Immature natural killer cell (primary cell): ENCODE measurements at regions not wholly inside any gene's neighbourhood (a gene's known extent, or its start where the extent isn't known, plus 50 kb on each side); places are given as distances from the start of the nearest gene placed in this dataset.

Experiments used
- DNase-seq, 3 donors: peaks; one replicate each; pipeline ENCODE4 v3.0.0; 2022; ENCODE audit warnings: mixed read lengths in 1 of 3
- H3K27ac Mint-ChIP-seq, 6 donors: one replicate each; pipeline ENCODE4 v1.8.0; 2020; ENCODE audit warnings: mixed read lengths in 6 of 6, mild to moderate bottlenecking in 5 of 6, inconsistent platforms in 4 of 6, moderate library complexity in 3 of 6
- H3K27me3 Mint-ChIP-seq, 3 donors: one replicate each; pipeline ENCODE4 v1.8.0; 2020 to 2021; ENCODE audit warnings: low read depth in 3 of 3, mild to moderate bottlenecking in 3 of 3, mixed read lengths in 3 of 3, moderate library complexity in 3 of 3, inconsistent platforms in 1 of 3
- H3K36me3 Mint-ChIP-seq, 3 donors: one replicate each; pipeline ENCODE4 v1.8.0; 2020; ENCODE audit warnings: mixed read lengths in 3 of 3, inconsistent platforms in 2 of 3, mild to moderate bottlenecking in 2 of 3
- H3K4me1 Mint-ChIP-seq, 2 donors: one replicate each; pipeline ENCODE4 v1.8.0; 2020; ENCODE audit warnings: inconsistent platforms in 2 of 2, mild to moderate bottlenecking in 2 of 2, mixed read lengths in 2 of 2, moderate library complexity in 1 of 2
- H3K4me3 Mint-ChIP-seq, 5 donors: one replicate each; pipeline ENCODE4 v1.8.0; 2020; ENCODE audit warnings: mild to moderate bottlenecking in 5 of 5, mixed read lengths in 5 of 5, inconsistent platforms in 3 of 5, moderate library complexity in 3 of 5
- H3K9me3 Mint-ChIP-seq, 6 donors: one replicate each; pipeline ENCODE4 v1.8.0; 2020; ENCODE audit warnings: mild to moderate bottlenecking in 6 of 6, mixed read lengths in 6 of 6, inconsistent platforms in 4 of 6, moderate library complexity in 3 of 6

- Mint-ChIP-seq H3K27ac (no peak overlapping the region), H3K9me3 (peaks cover 0 to 24% (median 7%) of the 10 kb centered on the region in 6 donors), H3K4me1 (no peaks in the 10 kb centered on the region), H3K27me3 (no peaks in the 10 kb centered on the region), H3K36me3 (no peaks in the 10 kb centered on the region), H3K4me3 (no peak overlapping the region)
- DNase-seq = no peak
These were observed 511.0 kb upstream of the PCDH15 start for GRCh38 chr10:55311848-55312635.

- H3K9me3 Mint-ChIP-seq = peaks cover 4 to 25% (median 11%) of the 10 kb centered on the region in 6 donors
These were observed 509.1 kb upstream of the PCDH15 start for GRCh38 chr10:55310143-55310542.

GRCh38 chr10:55305285-55305684 lies 504.3 kb upstream of the PCDH15 start:
- H3K36me3 Mint-ChIP-seq = no peaks in the 10 kb centered on the region
- peaks cover 0 to 2% (median 0%) of the 10 kb centered on the region in 3 donors for H3K27me3 Mint-ChIP-seq
- H3K27ac Mint-ChIP-seq = no peak overlapping the region
- no peak overlapping the region for H3K4me3 Mint-ChIP-seq
- no peak for DNase-seq
- no peaks in the 10 kb centered on the region for H3K4me1 Mint-ChIP-seq
- H3K9me3 Mint-ChIP-seq = peaks cover 5 to 21% (median 11%) of the 10 kb centered on the region in 6 donors

More at GRCh38 chr10:55310143-55310542, 509.1 kb upstream of the PCDH15 start:
- H3K27ac Mint-ChIP-seq = no peak overlapping the region
- no peaks in the 10 kb centered on the region for H3K4me1 Mint-ChIP-seq
- H3K4me3 Mint-ChIP-seq = no peak overlapping the region
- H3K36me3 Mint-ChIP-seq = no peaks in the 10 kb centered on the region
- H3K27me3 Mint-ChIP-seq = peaks cover 0 to 2% (median 0%) of the 10 kb centered on the region in 3 donors
- DNase-seq = no peak

- Mint-ChIP-seq H3K4me1 (no peaks in the 10 kb centered on the region), H3K27me3 (no peaks in the 10 kb centered on the region), H3K36me3 (no peaks in the 10 kb centered on the region), H3K4me3 (no peak overlapping the region), H3K27ac (no peak overlapping the region), H3K9me3 (peaks cover 0 to 38% (median 15%) of the 10 kb centered on the region in 6 donors)
- no peak for DNase-seq
These were observed 486.3 kb upstream of the PCDH15 start for GRCh38 chr10:55287346-55287745.

GRCh38 chr10:55283031-55283430 lies 482.0 kb upstream of the PCDH15 start:
- Mint-ChIP-seq H3K36me3 (no peaks in the 10 kb centered on the region), H3K4me1 (no peaks in the 10 kb centered on the region), H3K27ac (no peak overlapping the region), H3K4me3 (no peak overlapping the region), H3K9me3 (peaks cover 0 to 40% (median 13%) of the 10 kb centered on the region in 6 donors), H3K27me3 (peaks cover 0 to 1% (median 0%) of the 10 kb centered on the region in 3 donors)
- no peak for DNase-seq

- no peaks in the 10 kb centered on the region for H3K4me1 Mint-ChIP-seq
- no peaks in the 10 kb centered on the region for H3K36me3 Mint-ChIP-seq
- no peak overlapping the region for H3K4me3 Mint-ChIP-seq
- peaks cover 0 to 1% (median 0%) of the 10 kb centered on the region in 3 donors for H3K27me3 Mint-ChIP-seq
- no peak overlapping the region for H3K27ac Mint-ChIP-seq
- peaks cover 0 to 39% (median 16%) of the 10 kb centered on the region in 6 donors for H3K9me3 Mint-ChIP-seq
- no peak for DNase-seq
These were observed 479.7 kb upstream of the PCDH15 start for GRCh38 chr10:55280696-55281095.

- peaks cover 0 to 5% (median 1%) of the 10 kb centered on the region in 3 donors for H3K27me3 Mint-ChIP-seq
These were observed 476.5 kb upstream of the PCDH15 start for GRCh38 chr10:55277549-55277948.

GRCh38 chr10:55274367-55274766 lies 473.3 kb upstream of the PCDH15 start:
- no peak for DNase-seq
- H3K9me3 Mint-ChIP-seq = peaks cover 0 to 38% (median 14%) of the 10 kb centered on the region in 6 donors
- peaks cover 0 to 5% (median 0%) of the 10 kb centered on the region in 3 donors for H3K27me3 Mint-ChIP-seq
- H3K27ac Mint-ChIP-seq = no peak overlapping the region
- no peaks in the 10 kb centered on the region for H3K4me1 Mint-ChIP-seq
- H3K4me3 Mint-ChIP-seq = no peak overlapping the region
- H3K36me3 Mint-ChIP-seq = no peaks in the 10 kb centered on the region

More at GRCh38 chr10:55277549-55277948, 476.5 kb upstream of the PCDH15 start:
- no peak for DNase-seq
- Mint-ChIP-seq H3K4me1 (no peaks in the 10 kb centered on the region), H3K9me3 (peaks cover 0 to 39% (median 16%) of the 10 kb centered on the region in 6 donors), H3K36me3 (no peaks in the 10 kb centered on the region), H3K27ac (no peak overlapping the region), H3K4me3 (no peak overlapping the region)

- Mint-ChIP-seq H3K9me3 (peaks cover 0 to 38% (median 14%) of the 10 kb centered on the region in 6 donors), H3K4me1 (no peaks in the 10 kb centered on the region), H3K27ac (no peak overlapping the region)
These were observed 472.9 kb upstream of the PCDH15 start for GRCh38 chr10:55273946-55274345.

GRCh38 chr10:55272886-55273285 lies 471.9 kb upstream of the PCDH15 start:
- no peaks in the 10 kb centered on the region for H3K4me1 Mint-ChIP-seq
- peaks cover 0 to 5% (median 0%) of the 10 kb centered on the region in 3 donors for H3K27me3 Mint-ChIP-seq

More at GRCh38 chr10:55273946-55274345, 472.9 kb upstream of the PCDH15 start:
- Mint-ChIP-seq H3K27me3 (peaks cover 0 to 5% (median 0%) of the 10 kb centered on the region in 3 donors), H3K4me3 (no peak overlapping the region), H3K36me3 (no peaks in the 10 kb centered on the region)
- DNase-seq = no peak

GRCh38 chr10:55266797-55267196 lies 465.8 kb upstream of the PCDH15 start:
- H3K36me3 Mint-ChIP-seq = no peaks in the 10 kb centered on the region
- no peaks in the 10 kb centered on the region for H3K27me3 Mint-ChIP-seq
- H3K27ac Mint-ChIP-seq = no peak overlapping the region
- no peak overlapping the region for H3K4me3 Mint-ChIP-seq
- peaks cover 0 to 28% (median 8%) of the 10 kb centered on the region in 6 donors for H3K9me3 Mint-ChIP-seq
- no peak for DNase-seq
- no peaks in the 10 kb centered on the region for H3K4me1 Mint-ChIP-seq

More at GRCh38 chr10:55272886-55273285, 471.9 kb upstream of the PCDH15 start:
- Mint-ChIP-seq H3K36me3 (no peaks in the 10 kb centered on the region), H3K9me3 (peaks cover 0 to 36% (median 13%) of the 10 kb centered on the region in 6 donors), H3K27ac (no peak overlapping the region), H3K4me3 (no peak overlapping the region)
- no peak for DNase-seq

- Mint-ChIP-seq H3K36me3 (no peaks in the 10 kb centered on the region), H3K27ac (peak overlapping the region in 1 of 6 donors; percentile 15), H3K4me3 (no peak overlapping the region), H3K27me3 (peaks cover 0 to 4% (median 0%) of the 10 kb centered on the region in 3 donors), H3K9me3 (peaks cover 0 to 24% (median 11%) of the 10 kb centered on the region in 6 donors), H3K4me1 (no peaks in the 10 kb centered on the region)
- DNase-seq = no peak
These were observed 462.3 kb upstream of the PCDH15 start for GRCh38 chr10:55263327-55263726.

GRCh38 chr10:55242544-55242943 lies 441.5 kb upstream of the PCDH15 start:
- no peak for DNase-seq
- Mint-ChIP-seq H3K27ac (no peak overlapping the region), H3K27me3 (peaks cover 0 to 1% (median 0%) of the 10 kb centered on the region in 3 donors), H3K9me3 (peaks cover 0 to 45% (median 16%) of the 10 kb centered on the region in 6 donors), H3K36me3 (no peaks in the 10 kb centered on the region), H3K4me1 (no peaks in the 10 kb centered on the region), H3K4me3 (no peak overlapping the region)

- no peaks in the 10 kb centered on the region for H3K36me3 Mint-ChIP-seq
- H3K27ac Mint-ChIP-seq = no peak overlapping the region
- no peak overlapping the region for H3K4me3 Mint-ChIP-seq
- no peak for DNase-seq
- peaks cover 0 to 3% (median 0%) of the 10 kb centered on the region in 3 donors for H3K27me3 Mint-ChIP-seq
- peaks cover 0 to 7% of the 10 kb centered on the region in 2 donors for H3K4me1 Mint-ChIP-seq
- H3K9me3 Mint-ChIP-seq = peaks cover 0 to 25% (median 8%) of the 10 kb centered on the region in 6 donors
These were observed 436.4 kb upstream of the PCDH15 start for GRCh38 chr10:55237462-55237861.
